ENCODE measurements at regions not wholly inside any gene's neighbourhood (a gene's known extent, or its start where the extent isn't known, plus 50 kb on each side); places are given as distances from the start of the nearest gene placed in this dataset.
A peak's percentile ranks its signal among the peaks of the same experiment; 100 is the strongest.
"Not testable (repeated sequence)": the region's sequence is repeated elsewhere in the genome, so short reads cannot be mapped to it uniquely, and the experiment has no call there.

DNA sequence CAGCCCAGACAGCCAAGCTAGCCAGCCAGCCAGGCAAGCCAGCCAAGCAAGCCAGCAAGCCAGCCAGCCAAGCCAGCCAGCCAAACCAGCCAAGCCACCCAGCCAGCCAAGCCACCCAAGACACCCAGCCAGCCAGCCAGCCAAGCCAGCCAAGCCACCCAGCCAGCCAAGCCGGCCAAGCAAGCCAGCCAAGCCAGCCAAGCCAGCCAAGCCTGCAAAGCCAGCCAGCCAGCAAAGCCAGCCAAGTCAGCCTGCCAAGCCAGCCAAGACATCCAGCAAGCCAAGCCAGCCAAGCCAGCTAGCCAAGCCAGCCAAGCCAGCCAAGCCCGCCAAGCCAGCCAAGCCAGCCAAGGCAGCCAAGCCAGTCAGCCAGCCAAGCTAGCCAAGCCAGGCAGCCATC is 1606.2 kb downstream of the RPIA start:
- POLR2A ChIA-PET; H3K4me3 Mint-ChIP-seq (ENCODE audit: unreplicated experiment); H3K4me3 ChIP-seq (ENCODE audit: low read depth, low read length); H3K36me3 ChIP-seq (ENCODE audit: control insufficient read depth, insufficient read depth, low read length); H3K27ac Mint-ChIP-seq (ENCODE audit: unreplicated experiment); BruUV-seq (replicated peaks); H3K4me1 ChIP-seq; H3K27me3 ChIP-seq (replicated peaks; ENCODE audit: control insufficient read depth, insufficient read depth, low read length); H3K4me1 Mint-ChIP-seq (ENCODE audit: low read depth, unreplicated experiment); H3K9me3 ChIP-seq; H3K27me3 Mint-ChIP-seq (ENCODE audit: insufficient read depth, unreplicated experiment); intact Hi-C loops (cut with micrococcal nuclease; ENCODE audit: unreplicated experiment); CTCF ChIA-PET; H3K9me3 Mint-ChIP-seq (ENCODE audit: unreplicated experiment); H3K36me3 Mint-ChIP-seq (ENCODE audit: insufficient read depth, unreplicated experiment); DNase-seq: not testable (repeated sequence)

DNA sequence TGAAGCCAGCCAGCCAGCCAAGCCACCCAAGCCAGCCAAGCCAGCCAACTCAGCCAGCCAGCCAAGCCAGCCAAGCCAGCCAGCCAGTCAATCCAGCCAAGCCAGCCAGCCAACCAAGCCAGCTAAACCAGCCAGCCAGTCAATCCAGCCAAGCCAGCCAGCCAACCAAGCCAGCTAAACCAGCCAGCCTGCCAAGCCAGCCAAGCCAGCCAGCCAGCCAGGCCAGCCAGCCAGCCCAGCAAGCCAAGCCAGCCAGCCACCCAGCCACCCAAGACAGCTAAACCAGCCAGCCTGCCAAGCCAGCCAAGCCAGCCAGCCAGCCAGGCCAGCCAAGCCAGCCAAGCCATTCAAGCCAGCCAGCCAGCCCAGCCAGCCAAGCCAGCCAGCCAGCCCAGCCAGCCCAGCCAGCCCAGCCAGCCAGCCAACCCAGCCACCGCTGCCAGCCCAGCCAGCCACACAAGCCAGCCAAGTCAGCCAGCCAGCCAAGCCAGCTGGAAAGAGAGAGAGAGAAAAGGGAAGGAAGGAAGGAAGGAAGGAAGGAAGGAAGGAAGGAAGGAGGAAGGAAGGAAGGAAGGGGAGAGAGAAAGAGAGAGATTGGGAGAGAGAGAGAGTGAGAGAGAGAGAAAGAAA is 1606.8 kb downstream of the RPIA start:
- H3K36me3 ChIP-seq (ENCODE audit: control insufficient read depth, insufficient read depth, low read length); intact Hi-C loops (cut with micrococcal nuclease; ENCODE audit: unreplicated experiment); DNase-seq; H3K36me3 Mint-ChIP-seq (ENCODE audit: insufficient read depth, unreplicated experiment); H3K9me3 ChIP-seq; H3K9me3 Mint-ChIP-seq (ENCODE audit: unreplicated experiment); BruUV-seq (replicated peaks); H3K27ac Mint-ChIP-seq (ENCODE audit: unreplicated experiment); H3K27me3 Mint-ChIP-seq (ENCODE audit: insufficient read depth, unreplicated experiment); POLR2A ChIA-PET; H3K4me3 ChIP-seq (ENCODE audit: low read depth, low read length); H3K27me3 ChIP-seq (replicated peaks; ENCODE audit: control insufficient read depth, insufficient read depth, low read length); H3K4me1 Mint-ChIP-seq (ENCODE audit: low read depth, unreplicated experiment); H3K4me1 ChIP-seq; CTCF ChIA-PET; H3K4me3 Mint-ChIP-seq (ENCODE audit: unreplicated experiment): not testable (repeated sequence)

DNA sequence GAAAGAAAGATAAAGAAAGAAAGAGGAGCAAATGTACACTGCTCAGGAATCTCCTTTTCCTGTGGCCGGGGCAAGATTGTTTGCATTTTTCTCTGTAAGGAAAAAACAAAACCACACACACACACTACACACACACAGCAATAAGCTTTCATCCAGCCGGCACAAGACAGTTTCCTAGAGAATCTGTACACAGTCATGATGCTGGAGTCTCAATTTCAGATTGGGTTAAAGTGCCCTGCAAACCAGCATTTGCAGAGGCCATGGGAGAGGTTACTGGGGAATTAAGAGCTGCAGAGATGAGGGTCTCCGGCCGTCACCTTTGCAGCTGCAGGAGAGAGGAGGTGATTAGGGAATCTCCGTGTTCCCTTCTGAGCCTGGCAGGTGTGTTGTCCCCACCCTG is 1607.5 kb downstream of the RPIA start:
- DNase-seq; H3K27me3 Mint-ChIP-seq (ENCODE audit: insufficient read depth, unreplicated experiment); H3K36me3 ChIP-seq (ENCODE audit: control insufficient read depth, insufficient read depth, low read length); BruUV-seq (replicated peaks); H3K9me3 Mint-ChIP-seq (ENCODE audit: unreplicated experiment); POLR2A ChIA-PET; CTCF ChIA-PET; H3K4me1 Mint-ChIP-seq (ENCODE audit: low read depth, unreplicated experiment); H3K9me3 ChIP-seq; H3K4me1 ChIP-seq; H3K36me3 Mint-ChIP-seq (ENCODE audit: insufficient read depth, unreplicated experiment); H3K4me3 ChIP-seq (ENCODE audit: low read depth, low read length); H3K4me3 Mint-ChIP-seq (ENCODE audit: unreplicated experiment); H3K27me3 ChIP-seq (replicated peaks; ENCODE audit: control insufficient read depth, insufficient read depth, low read length); H3K27ac Mint-ChIP-seq (ENCODE audit: unreplicated experiment); intact Hi-C loops (cut with micrococcal nuclease; ENCODE audit: unreplicated experiment): not testable (repeated sequence)

DNA sequence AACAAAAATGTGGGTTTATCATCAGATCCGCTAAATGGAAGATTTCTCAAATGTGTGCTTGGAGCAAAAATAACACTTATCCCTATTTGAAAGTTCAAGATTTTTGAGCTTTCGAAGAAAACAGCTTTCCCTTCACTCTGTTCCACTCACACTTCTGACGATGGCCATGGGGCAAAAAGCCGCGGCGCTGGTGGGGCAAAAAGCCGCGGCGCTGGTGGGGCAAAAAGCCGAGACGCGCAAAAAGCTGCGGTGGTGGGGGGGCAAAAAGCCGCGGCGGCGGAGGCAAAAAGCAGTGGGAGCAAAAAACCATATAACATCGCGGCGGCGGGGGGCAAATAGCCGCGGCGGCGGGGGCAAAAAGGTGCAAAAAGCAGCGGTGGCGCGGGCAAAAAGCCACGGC is 1631.5 kb downstream of the RPIA start:
- not testable (repeated sequence) for H3K9me3 ChIP-seq; H3K4me3 ChIP-seq (ENCODE audit: low read depth, low read length)

DNA sequence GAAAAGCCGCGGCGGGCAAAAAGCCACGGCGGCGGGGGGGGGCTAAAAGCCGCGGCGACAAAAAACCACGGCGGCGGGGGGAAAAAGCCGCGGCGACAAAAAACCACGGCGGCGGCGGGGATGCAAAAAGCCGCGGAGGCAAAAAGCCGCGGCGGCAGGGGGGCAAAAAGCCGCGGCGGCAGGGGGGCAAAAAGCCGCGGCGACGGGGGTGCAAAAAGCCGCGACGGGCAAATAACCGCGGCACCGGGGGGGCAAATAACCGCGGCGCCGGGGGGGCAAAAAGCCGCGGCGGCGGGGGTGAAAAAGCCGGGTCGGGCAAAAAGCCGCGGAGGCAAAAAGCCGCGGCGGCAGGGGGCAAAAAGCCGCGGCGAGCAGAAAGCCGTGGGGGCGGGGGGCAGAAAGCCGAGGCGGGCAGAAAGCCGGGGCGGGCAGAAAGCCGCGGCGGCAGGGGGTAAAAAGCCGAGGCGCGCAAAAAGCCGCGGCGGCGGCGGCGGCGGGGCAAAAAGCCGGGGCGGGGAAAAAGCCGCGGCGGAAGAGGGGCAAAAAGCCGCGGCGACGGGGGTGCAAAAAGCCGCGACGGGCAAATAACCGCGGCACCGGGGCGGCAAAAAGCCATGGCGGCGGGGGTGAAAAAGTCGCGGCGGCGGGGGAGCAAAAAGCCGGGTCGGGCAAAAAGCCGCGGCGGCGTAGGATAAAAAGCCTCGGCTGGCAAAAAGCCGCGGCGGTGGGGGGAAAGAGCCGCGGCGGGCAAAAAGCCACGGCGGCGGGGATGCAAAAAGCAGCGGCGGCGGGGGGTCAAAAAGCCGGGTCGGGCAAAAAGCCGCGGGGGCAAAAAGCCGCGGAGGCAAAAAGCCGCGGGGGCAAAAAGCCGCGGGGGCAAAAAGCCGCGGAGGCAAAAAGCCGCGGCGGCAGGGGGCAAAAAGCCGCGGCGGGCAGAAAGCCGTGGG is 1632.4 kb downstream of the RPIA start:
- BruUV-seq (replicated peaks); H3K4me1 Mint-ChIP-seq (ENCODE audit: low read depth, unreplicated experiment); H3K4me1 ChIP-seq; H3K36me3 Mint-ChIP-seq (ENCODE audit: insufficient read depth, unreplicated experiment); POLR2A ChIA-PET; H3K27me3 ChIP-seq (replicated peaks; ENCODE audit: control insufficient read depth, insufficient read depth, low read length); H3K9me3 Mint-ChIP-seq (ENCODE audit: unreplicated experiment); H3K27ac Mint-ChIP-seq (ENCODE audit: unreplicated experiment); DNase-seq; H3K27me3 Mint-ChIP-seq (ENCODE audit: insufficient read depth, unreplicated experiment); CTCF ChIA-PET; H3K9me3 ChIP-seq; H3K36me3 ChIP-seq (ENCODE audit: control insufficient read depth, insufficient read depth, low read length); intact Hi-C loops (cut with micrococcal nuclease; ENCODE audit: unreplicated experiment): not testable (repeated sequence)
- peak overlapping the region; percentile 10; the same call in 1 of the 2 replicates for H3K4me3 ChIP-seq (ENCODE audit: low read depth, low read length)
- H3K4me3 Mint-ChIP-seq (ENCODE audit: unreplicated experiment): peak overlapping the region; percentile 66

More for the DNA sequence above, 1631.5 kb downstream of the RPIA start:
- H3K27ac Mint-ChIP-seq (ENCODE audit: unreplicated experiment); H3K36me3 Mint-ChIP-seq (ENCODE audit: insufficient read depth, unreplicated experiment); H3K27me3 Mint-ChIP-seq (ENCODE audit: insufficient read depth, unreplicated experiment); H3K4me1 Mint-ChIP-seq (ENCODE audit: low read depth, unreplicated experiment); H3K36me3 ChIP-seq (ENCODE audit: control insufficient read depth, insufficient read depth, low read length); H3K27me3 ChIP-seq (replicated peaks; ENCODE audit: control insufficient read depth, insufficient read depth, low read length); BruUV-seq (replicated peaks); POLR2A ChIA-PET; intact Hi-C loops (cut with micrococcal nuclease; ENCODE audit: unreplicated experiment); H3K4me1 ChIP-seq; CTCF ChIA-PET; H3K9me3 Mint-ChIP-seq (ENCODE audit: unreplicated experiment); DNase-seq: not testable (repeated sequence)
- H3K4me3 Mint-ChIP-seq (ENCODE audit: unreplicated experiment): peak overlapping the region; percentile 44

DNA sequence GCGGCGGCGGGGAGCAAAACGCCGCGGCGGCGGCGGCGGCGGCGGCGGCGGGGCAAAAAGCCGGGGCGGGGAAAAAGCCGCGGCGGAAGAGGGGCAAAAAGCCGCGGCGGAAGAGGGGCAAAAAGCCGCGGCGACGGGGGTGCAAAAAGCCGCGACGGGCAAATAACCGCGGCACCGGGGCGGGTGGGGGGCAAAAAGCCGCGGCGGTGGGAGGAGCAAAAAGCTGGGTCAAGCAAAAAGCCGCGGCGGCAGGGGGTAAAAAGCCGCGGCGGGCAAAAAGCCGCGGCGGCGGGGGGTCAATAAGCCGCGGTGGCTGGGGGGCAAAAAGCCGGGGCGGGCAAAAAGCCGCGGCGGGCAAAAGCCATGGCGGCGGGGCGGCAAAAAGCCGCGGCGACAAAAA is 1633.2 kb downstream of the RPIA start:
- H3K9me3 ChIP-seq; H3K36me3 ChIP-seq (ENCODE audit: control insufficient read depth, insufficient read depth, low read length); POLR2A ChIA-PET; DNase-seq; H3K27me3 Mint-ChIP-seq (ENCODE audit: insufficient read depth, unreplicated experiment); H3K4me1 ChIP-seq; H3K4me1 Mint-ChIP-seq (ENCODE audit: low read depth, unreplicated experiment); H3K9me3 Mint-ChIP-seq (ENCODE audit: unreplicated experiment); BruUV-seq (replicated peaks); H3K27ac Mint-ChIP-seq (ENCODE audit: unreplicated experiment); H3K27me3 ChIP-seq (replicated peaks; ENCODE audit: control insufficient read depth, insufficient read depth, low read length); H3K36me3 Mint-ChIP-seq (ENCODE audit: insufficient read depth, unreplicated experiment); CTCF ChIA-PET; H3K4me3 Mint-ChIP-seq (ENCODE audit: unreplicated experiment); intact Hi-C loops (cut with micrococcal nuclease; ENCODE audit: unreplicated experiment): not testable (repeated sequence)
- H3K4me3 ChIP-seq (ENCODE audit: low read depth, low read length): peak overlapping the region; percentile 14; the same call in 1 of the 2 replicates

DNA sequence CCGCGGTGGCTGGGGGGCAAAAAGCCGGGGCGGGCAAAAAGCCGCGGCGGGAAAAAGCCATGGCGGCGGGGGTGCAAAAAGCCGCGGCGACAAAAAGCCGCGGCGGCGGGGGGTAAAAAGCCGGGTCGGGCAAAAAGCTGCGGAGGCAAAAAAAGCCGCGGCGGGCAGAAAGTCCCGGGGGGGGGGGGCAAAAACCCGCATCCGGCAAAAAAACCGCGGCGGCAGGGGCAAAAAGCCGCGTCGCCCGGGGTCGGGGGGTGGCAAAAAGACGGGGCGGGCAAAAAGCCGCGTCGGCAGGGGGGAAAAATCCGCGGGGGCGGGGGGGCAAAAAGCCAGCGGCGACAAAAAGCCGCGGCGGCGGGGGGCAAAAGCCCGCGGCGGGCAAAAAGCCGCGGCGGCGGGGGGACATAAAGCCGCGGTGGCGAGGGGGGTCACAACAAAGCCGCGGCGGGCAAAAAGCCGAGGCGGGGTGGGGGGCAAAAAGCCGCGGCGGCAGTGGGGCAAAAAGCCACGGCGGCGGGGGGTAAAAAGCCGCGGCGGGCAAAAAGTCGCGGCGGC is 1634.4 kb downstream of the RPIA start:
- intact Hi-C loops (cut with micrococcal nuclease; ENCODE audit: unreplicated experiment); H3K4me1 ChIP-seq; H3K27ac Mint-ChIP-seq (ENCODE audit: unreplicated experiment); H3K36me3 Mint-ChIP-seq (ENCODE audit: insufficient read depth, unreplicated experiment); H3K4me3 ChIP-seq (ENCODE audit: low read depth, low read length); BruUV-seq (replicated peaks); H3K4me1 Mint-ChIP-seq (ENCODE audit: low read depth, unreplicated experiment); H3K36me3 ChIP-seq (ENCODE audit: control insufficient read depth, insufficient read depth, low read length); CTCF ChIA-PET; POLR2A ChIA-PET; H3K27me3 ChIP-seq (replicated peaks; ENCODE audit: control insufficient read depth, insufficient read depth, low read length); H3K27me3 Mint-ChIP-seq (ENCODE audit: insufficient read depth, unreplicated experiment); H3K9me3 Mint-ChIP-seq (ENCODE audit: unreplicated experiment); H3K4me3 Mint-ChIP-seq (ENCODE audit: unreplicated experiment); DNase-seq; H3K9me3 ChIP-seq: not testable (repeated sequence)
